AG08395 (cell line): ENCODE measurements at regions not wholly inside any gene's neighbourhood (a gene's known extent, or its start where the extent isn't known, plus 50 kb on each side); places are given as distances from the start of the nearest gene placed in this dataset.

Experiments
- DNase-seq: peaks from one replicate; pipeline ENCODE4 v3.0.0; 2012; ENCODE audit warnings: mixed read lengths, low spot score

DNA sequence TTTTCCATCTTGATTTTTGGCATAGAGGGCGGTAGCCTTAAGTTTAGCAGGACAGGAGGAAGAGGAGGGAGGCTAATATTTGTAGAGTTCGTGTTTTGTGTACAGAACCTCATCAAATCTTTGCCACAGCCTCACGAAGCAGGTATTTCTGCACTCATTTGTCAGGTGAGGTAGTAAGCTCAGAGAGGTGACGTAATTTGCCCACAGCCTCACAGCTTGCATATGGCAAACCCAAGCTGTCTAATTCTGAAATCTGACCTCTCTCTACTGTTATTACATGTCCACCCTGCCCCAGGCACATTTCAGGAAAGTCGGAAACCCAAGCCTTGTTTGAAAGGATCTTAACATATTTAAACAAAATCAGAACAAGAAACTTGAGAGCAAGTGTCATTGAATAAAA is 91.1 kb upstream of the TPM1 start:
- DNase-seq: no peak

DNA sequence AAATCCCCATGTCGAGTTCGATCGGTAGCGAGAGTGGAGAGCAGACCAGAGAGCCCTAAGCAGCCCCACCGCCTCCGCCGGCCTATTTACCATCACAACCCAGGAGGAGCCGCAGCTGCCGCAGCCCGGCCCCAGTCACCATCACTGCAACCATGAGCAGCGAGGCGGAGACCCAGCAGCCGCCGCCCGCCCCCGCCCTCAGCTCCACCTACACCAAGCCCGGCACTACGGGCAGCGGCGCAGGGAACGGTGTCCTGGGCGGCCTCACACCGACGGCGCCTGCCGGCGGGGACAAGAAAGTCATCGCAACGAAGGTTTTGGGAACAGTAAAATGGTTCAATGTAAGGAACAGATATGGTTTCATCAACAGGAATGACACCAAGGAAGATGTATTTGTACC is 89.5 kb upstream of the TPM1 start:
- no peak for DNase-seq

DNA sequence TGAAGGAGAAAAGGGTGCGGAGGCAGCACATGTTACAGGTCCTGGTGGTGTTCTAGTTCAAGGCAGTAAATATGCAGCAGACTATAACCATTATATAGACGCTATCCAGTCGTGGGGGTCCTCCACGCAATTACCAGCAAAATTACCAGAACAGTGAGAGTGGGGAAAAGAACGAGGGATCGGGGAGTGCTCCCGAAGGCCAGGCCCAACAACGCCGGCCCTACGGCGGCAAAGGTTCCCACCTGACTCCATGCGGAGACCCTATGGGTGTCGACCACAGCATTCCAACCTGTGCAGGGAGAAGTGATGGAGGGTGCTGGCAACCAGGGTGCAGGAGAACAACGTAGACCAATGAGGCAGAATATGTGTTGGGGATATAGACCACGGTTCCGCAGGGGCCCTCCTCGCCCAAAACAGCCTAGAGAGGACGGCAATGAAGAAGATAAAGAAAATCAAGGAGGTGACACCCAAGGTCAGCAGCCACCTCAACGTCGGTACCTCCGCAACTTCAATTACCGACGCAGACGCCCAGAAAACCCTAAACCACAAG is 89.0 kb upstream of the TPM1 start:
- no peak for DNase-seq

DNA sequence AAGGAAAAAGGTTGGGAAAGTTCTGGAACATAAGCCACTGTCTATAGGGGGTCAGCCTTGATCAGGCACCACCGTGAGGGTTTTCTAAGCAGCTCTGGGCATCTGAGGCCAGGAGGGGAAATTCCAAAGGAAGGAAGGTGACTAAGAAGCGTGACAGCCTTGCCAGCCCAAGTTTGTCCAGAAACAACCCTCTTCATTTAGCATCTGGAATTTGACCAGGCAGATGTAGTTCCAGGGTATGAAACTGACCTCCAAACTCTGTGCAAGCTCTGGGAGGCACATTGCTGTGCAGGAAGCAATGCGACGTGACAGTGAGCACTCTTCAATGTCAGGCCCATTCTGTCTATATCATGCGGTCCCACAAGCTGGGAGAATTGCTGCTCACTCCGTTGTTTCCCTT is 85.4 kb upstream of the TPM1 start:
- DNase-seq: peak; percentile 36

DNA sequence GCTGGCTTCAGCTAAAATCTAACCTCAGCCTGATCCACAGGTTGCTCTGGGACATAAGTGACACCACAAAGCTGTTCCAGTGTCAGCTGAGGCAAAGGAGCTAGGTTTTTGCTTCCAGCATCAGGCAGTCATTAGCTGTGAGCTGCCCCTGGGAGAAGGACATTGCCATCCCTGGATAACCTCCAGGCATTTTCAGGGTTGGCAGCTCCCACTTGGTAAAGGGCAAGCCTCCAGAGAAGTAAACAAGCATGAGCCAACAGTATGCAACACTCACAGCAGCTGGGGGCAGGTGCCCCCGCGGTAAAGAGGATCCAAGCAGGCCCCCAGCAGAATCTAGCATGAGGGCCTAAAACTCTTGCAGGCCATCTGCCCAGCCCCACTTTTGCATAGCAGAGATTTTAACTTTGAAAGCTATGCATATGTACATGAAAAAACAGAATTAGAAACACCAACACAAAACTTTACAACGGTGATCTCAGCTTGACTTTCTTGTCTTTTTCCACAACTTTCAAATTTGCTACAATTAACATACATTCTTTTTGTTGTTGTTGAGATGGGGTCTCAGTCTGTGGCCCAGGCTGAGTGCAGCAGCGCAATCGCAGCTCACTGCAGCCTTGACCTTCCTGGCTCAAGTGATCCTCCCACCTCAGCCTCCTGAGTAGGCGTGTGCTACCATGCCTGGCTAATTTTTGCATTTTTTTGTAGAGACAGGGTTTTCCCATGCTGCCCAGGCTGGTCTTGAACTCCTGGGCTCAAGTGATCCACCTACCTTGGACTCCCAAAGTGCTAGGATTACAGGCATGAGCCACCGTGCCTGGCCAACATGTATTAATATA is 83.8 kb upstream of the TPM1 start:
- peak; percentile 32 for DNase-seq

DNA sequence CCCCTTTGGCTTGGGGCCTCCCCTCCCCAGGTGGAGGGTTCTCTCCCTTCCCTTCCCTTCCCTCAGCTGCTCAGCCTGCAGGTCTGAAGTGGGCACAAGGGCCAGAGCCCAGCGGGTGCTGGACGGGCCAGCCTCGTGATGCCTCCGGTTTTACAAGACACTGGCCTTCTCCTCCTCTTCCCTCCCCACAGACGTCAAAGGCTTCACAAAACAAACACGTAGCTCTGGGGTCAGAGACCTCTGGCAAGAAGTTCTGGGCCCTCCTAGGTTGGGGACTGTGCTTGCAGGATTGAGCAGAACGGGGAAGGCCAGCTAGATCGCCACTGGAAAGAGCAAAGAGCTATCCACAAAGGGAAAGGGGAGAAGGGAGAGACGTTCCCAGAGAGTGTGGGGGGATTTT is 81.4 kb upstream of the TPM1 start:
- no peak for DNase-seq

DNA sequence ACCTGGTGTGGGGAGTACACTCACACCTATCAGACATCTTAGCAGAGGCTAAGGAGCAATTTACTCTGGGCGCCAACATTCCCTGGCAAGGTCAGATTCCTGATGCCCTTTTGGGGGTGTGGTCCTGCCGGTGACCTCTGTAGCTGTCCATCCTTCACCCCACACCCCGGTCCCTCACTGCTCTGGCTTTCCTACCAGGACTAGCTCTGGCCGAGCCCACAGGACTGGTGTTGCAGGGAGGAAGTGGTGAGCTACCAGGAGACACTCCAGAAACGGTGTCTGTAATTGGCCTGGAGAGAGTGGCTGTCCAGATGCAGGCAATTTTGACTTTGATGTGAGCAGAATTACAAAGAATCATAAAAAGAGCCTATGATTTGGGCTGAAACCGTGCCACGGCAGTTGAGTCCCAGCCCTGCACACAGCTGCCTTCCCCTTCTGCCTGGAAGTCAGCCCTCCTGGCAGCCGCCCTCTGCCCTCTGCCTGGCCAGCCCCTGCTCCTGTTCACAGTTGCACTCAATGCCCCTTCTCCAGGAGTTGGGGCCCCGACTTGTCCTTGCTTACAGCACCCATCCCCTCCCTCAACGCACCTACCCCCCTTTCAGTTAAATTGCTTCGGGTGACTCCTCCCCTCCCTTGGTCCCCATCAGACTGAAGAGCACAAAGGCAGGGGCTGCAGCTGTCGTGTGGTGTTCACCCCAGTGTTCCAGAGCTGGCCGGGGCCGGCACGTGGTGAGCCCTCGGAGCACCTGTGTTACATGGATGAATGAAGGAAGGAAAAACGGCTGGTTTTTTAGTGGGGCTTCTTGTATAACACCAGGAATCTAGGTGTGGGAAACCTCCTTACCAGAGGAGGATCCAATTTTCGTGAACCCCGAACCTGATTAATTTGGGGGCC is 80.2 kb upstream of the TPM1 start:
- DNase-seq: peak; percentile 28

DNA sequence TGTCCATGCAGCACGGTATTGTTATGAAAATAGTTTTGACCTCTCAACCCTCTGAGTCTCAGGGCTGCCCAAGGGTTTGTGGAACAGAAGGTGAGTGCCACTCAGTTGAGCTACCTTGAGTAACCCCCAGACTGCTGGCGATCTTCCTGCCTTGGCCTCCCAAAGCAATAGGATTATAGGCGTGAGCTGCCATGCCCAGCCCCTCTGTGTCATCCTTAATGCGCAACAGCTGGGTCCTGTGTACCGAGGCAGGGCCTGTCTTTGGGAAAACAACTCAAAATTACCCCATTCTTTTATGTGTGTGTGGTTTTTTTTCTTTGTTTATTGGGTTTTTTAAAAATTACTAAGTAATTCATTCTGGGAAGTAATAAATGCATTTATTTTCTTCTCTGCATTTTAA is 78.3 kb upstream of the TPM1 start:
- DNase-seq: peak; percentile 54

DNA sequence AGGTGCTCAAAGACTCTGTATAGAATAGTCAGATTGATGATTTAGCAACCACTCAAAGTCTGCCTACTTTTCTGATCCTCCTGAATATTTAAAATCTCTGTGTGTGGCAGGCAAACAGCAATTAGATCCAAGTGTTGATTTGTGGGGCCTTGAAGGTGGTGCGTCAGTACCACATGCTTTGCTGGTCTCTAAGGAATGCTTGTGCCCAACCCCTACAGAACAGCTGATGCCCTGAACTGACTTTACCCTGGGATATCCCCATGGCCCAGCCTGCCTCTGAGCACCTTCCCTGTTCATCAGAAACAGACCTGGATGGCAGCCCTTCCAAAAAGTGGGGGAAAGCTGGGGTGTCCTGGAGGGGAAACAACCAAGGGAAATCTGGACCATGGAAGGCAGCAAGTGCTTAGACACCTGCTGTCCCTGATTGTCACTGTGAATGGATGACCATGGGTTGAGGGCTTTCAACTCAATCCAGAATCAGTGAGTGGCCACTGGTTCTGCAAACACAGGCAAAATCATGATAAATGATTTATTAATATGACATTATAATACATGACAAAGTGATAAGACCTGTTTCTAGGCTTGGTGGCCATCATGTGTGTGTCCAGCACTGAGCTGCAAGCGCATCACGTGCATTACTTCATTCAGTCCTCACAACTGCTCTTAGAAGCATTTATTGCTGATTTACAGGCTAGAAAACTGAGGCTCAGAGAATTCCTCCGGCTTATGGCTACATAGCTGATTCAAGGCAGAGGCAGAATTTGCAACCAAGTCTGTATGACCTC is 76.1 kb upstream of the TPM1 start:
- DNase-seq: no peak

DNA sequence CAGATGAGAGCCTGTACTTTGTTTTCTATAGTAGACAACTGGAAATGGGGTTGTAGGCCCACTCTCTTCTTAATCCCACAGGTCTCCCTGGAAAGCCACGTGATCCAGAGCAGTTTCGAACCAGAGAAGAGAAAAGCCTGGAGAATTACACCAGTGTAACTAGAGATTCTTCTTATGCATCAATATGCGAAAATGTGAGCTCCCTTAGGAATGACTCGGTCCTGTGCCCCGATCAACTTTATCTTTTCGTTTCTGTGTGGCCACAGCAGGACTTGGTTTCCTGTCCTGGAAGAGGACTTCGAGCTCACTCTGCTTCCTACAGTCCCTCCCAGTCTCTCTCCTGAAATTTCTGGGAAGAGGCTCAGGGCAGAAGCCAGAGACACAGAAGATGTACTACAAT is 73.8 kb upstream of the TPM1 start:
- DNase-seq: no peak

DNA sequence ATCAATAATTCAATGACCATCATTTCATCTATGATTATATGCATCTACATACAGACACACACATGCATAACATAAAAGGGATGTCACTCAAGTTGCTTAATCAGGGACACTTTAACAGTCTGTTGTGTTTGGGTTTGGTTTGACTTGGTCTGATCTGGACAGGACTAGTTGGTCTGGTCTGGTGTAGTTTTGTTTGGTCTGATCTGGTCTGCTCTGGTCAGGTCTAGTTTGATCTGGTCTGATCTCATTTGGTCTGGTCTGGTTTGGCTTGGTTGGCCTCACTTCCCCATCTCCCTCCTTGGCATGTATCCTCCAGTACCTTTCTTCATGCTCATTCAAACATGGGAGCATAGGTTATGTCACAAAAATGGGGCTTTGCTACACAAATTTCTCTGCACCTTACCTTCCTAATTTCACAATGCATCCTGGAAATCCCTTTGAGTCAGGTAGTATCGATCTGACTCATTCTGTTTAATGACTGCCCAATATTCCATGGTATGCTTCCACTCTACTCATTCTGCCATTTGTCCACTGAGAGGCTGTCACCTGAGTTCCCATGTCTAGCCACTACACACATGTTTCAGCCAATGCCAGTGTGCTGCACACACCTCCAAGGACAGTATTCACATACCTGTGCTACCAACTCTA is 73.0 kb upstream of the TPM1 start:
- no peak for DNase-seq

DNA sequence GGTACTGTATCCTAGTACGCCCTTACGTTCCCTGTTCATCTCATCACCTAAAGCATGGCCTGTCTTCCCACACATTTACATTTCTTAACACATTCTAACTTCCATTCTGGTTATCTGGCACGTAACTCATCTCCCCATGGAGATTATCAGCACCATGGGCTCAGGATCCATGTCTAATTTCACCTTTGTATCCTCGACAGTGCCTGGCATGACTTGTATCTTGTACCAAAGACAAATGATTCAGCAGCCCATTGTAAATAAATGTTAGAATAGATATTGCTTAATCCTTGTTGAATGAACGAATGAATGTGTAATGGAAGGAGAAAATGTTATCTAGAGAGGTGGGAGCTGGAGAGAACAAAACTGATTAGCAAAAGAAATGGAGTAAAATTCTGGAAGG is 69.7 kb upstream of the TPM1 start:
- DNase-seq: no peak

DNA sequence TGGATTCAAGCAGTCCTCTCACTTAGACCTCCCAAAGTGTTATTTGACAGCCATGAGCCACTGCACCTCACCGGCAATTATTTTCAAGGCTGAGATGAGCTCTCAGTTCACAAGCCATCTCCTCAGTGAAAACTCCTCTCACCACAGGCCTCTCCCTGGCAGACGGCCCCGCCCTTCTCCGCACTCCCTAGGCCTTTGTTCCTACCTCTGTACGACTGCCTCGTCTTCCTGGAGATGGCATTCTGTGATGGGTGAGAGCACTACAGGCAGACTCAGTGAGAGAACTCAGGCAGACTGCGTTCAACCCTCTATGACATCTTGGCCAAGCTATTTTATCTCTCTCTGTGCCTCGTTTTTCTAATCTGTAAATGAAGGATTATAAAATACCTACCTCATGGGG is 67.0 kb upstream of the TPM1 start:
- no peak for DNase-seq

DNA sequence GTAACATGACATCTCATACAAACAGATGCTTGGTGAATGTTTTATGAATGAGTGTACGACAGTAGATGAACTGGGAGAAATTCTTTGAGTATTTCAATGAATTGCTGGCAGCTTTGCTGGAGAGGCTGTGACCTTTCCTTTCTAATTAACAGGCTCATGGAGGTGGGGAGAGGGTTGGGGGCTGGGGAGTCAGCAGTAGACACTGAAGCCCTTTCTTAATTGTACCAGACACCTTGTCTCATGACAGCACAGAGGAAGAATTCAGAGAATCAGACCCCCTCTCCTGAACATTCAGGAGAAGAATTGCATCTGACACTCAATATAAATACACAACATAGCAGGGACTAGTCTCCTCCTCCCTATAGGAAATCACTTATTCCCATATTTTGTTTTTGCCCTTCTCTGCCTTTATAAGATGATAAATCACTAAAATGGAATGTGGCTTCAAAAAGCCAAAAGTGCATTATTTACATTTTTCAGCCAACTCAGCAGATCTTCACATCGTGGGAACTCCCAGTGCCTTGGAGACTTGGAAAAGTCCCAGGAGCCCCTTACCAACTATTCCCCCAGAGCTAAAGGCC is 66.2 kb upstream of the TPM1 start:
- DNase-seq: peak; percentile 38

DNA sequence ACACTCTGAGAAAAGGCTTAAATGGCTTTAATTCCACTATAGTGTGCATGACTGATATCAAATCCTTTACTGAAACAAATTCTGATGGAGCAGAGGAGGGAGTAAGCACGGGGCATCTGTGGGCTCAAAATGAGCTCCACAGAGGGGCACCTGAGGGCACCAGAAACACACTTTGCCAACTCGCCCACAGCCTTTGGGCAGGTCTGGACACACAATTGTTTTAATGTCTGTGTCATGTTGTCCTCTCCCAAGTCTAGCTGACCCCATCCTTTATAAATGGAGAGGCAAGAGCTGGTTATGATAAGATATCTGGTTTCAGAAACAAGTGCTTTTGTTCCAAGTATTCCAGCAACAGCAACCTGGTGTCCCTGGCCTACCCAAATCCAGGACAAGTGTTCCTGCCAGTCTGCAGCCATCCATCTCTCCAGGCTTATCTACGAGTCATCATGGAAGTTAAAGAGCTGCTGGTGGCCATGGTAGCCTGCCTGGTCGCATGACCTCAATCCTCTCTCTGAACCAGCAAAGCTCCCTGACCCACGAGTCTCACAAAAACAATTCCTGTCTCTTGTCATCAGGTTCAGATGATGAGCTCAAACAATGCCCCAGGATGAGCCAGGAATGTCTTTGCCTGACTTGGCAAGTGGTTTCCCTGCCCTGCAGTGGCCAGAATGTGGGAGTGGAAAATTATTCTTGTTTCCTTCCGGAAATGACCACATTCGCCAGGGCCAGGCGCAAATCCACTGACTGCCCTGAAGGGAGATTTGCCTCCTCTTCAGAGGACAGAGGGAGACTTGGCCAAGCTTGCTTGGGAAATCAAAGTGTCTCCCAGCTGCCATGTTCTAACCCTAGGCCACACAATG is 64.4 kb upstream of the TPM1 start:
- peak; percentile 78 for DNase-seq

DNA sequence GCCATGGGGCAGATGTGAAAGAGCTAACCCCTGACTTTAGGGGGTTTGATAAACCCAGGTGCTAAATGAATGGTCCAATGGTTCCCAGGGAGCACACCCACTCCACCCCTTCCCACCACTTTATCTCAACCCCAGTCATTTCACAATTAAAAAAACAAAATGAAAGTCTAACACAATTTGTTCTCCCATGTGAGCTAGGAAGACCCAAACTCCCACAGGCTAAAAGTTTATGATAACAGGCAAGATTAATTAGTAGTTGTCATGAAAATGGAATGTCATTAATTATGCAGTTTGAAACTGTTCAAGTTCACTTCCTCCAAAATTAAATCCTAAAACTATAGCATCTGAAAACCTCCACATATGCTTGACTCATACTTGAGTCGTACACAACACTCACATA is 63.3 kb upstream of the TPM1 start:
- DNase-seq: no peak

DNA sequence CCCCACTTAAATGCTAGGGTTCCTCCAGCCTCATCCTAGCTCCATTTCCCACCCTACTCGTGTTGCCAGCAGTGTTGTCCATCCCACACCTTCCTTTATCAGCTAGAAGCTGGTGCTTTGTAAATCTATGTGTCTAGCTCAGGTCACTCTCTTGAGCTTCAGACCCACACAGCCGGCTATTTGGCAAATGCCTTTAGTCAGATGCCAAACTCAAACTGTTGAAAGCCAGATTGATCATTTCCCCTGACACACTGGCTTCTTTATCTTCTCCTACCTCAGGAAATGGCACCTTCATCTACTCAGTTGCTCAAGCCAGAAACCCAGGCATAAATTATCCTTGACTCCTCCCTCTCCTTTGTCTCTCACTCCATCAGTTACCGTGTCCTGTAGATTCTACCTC is 61.5 kb upstream of the TPM1 start:
- DNase-seq: no peak

DNA sequence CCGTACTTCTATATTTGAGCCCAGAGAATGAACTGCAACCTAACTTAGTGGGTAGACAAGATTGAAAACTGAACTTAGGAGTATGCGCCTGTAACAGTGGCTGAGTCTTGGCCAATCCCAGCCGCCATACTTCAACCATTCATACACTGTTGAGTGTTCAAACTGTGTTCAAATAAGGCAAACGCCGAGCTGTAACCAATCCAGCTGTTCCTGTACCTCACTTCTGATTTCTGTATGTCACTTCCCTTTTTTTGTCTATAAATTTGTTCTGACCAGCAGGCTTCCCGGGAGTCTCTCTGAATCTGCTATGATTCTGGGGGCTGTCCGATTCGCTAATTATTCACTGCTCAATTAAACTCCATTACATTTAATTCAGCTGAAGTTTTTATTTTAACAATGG is 58.6 kb upstream of the TPM1 start:
- DNase-seq: no peak

DNA sequence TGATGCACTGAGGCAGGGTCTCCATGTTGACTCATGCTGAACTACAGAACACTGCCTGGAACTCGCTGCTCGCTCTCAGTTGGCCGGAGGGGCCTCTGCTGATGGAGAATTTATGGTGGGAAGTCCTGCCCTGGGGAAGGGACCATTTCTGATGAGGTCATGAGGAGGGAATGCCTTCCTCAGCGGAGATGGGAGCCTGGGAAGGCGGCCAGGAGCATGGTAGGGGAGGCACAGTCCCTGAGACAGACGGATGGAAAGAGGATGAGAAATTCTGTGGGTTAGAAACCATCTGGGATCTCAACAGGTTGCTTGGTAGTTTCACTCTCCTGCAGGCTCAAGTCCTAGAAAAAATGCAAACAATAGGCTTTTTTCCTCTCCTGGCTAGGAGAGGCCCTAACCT is 56.8 kb upstream of the TPM1 start:
- DNase-seq: peak; percentile 76

DNA sequence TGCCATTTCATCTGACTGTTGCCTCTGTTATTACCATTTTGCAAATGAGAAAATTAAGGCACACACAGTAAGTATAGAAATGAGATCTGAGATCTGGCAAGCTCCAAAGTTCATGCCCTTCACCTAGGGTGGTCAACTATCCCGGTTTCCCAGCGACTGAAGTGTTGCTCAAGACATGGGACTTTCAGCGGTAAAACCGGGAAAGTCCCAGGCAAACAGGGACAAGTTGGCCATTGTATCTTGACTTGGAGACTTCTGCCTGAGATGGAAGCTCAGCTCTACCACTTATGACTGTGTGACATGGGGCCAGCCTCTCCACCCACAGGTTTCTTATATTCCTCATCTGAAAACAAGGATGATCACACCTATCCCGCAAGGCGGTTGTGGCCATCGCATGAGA is 55.6 kb upstream of the TPM1 start:
- no peak for DNase-seq
